Retina (tissue), 1 donor: ENCODE measurements at regions not wholly inside any gene's neighbourhood (a gene's known extent, or its start where the extent isn't known, plus 50 kb on each side); places are given as distances from the start of the nearest gene placed in this dataset.

Experiments used
- DNase-seq: peaks from one replicate; pipeline ENCODE4 v3.0.0-alpha.2; 2016

DNA sequence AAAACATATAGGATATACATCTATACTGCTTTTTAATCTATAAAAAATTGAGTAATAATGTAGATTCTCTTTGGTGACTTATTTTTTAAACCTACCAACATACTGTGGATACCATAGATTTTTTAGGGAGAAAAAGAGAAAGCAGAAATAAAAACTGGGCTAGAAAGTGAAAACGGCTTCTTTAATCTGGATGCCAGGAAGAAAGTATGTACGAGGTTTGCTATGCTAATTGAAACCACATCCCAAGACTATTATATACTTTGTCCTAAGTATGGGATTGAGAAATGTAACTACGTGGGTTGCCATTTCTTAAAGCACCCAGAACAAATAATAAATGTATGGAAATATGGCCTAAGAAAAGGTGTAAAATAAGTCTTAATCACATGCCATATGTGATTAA, 129.0 kb upstream of the NFE2L3 start:
- no peak for DNase-seq

DNA sequence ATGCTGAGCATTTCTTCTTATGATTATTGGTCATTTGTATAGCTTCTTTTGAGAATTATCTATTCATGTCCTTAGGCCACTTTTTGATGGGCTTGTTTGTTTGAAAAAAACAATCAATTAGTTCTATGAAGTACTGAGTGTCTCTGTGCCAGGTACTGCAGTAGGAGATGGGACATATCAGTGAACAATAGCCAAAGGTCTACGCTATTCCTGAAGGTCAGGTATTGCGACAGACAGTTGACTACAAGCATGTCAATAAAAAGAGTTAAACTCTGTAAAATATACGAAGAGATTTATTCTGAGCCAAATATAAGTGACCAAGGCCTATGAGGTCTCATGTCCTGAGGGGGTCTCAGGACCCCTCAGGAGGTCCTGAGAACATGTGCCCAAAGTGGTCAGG, 122.1 kb upstream of the NFE2L3 start:
- no peak for DNase-seq

GRCh38 chr7:26034391-26034790, 117.6 kb upstream of the NFE2L3 start:
- no peak for DNase-seq

DNA sequence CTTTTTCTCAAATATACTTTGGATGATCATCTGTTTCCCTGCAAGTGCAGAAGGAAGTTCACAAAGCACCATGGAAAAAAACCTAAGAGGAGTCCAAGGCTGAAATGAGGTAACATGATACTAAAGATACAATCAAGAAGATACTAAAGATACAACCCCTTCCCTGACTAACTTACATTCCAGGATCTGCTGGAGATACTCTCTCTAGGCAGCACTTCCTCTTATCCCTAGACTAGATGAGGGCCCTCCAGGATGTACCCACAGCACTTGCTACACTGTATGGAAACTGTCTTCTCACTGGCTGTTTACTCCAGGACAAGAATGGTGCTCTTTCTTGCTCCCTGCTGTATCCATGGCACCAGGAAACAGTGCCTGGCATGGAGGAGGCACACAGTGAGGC, 116.4 kb upstream of the NFE2L3 start:
- no peak for DNase-seq

- DNase-seq: no peak
These were observed 115.9 kb upstream of the NFE2L3 start for GRCh38 chr7:26036092-26036491.

- peak; percentile 37 for DNase-seq
These were observed 113.6 kb upstream of the NFE2L3 start for GRCh38 chr7:26038201-26038990.

DNA sequence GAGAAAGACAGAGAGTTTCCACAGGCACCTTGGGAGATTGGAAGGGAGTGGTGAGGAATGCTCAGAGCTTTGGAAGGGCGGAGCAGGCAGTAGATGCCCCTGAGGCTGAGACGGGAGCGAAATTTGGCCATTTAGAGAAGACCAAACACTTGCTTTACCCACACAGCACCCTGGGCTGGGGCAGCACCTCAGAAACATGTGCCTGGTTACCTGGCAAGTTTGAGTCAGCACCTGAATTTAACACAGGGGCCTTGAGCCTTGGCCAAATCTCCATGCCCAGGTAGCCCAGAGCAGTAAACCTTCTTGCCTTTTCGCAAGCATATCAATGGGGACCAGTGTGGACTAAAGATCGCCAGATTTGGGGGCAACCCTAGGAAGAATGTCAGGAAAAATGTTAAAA, 111.9 kb upstream of the NFE2L3 start:
- DNase-seq: no peak

- DNase-seq: no peak
These were observed 109.8 kb upstream of the NFE2L3 start for GRCh38 chr7:26042237-26042636.

- no peak for DNase-seq
These were observed 108.2 kb upstream of the NFE2L3 start for GRCh38 chr7:26043801-26044200.

- DNase-seq: no peak
These were observed 107.7 kb upstream of the NFE2L3 start for GRCh38 chr7:26044320-26044719.

GRCh38 chr7:26046150-26046549, 105.8 kb upstream of the NFE2L3 start:
- DNase-seq: no peak

DNA sequence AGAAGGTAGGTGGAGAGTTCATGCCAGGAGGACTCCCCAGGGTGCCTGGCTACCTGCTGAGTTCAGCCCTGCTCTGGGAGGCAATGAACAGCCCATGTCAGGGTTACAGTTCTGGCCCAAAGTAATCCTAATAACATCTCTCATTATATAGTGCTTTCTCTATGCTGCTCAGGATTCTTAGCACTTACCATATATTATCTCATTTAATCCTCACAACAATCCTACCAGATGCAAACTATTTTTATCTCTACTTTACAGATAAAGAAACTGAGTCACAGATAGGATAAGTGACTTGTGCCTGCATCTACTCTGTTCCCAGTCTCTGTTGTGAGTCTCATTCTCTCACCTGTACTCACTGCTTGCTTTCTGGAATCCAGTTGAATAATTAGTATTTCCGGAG, 105.1 kb upstream of the NFE2L3 start:
- no peak for DNase-seq

- DNase-seq: no peak
These were observed 103.3 kb upstream of the NFE2L3 start for GRCh38 chr7:26048663-26049062.

GRCh38 chr7:26049081-26049480, 102.9 kb upstream of the NFE2L3 start:
- no peak for DNase-seq

DNA sequence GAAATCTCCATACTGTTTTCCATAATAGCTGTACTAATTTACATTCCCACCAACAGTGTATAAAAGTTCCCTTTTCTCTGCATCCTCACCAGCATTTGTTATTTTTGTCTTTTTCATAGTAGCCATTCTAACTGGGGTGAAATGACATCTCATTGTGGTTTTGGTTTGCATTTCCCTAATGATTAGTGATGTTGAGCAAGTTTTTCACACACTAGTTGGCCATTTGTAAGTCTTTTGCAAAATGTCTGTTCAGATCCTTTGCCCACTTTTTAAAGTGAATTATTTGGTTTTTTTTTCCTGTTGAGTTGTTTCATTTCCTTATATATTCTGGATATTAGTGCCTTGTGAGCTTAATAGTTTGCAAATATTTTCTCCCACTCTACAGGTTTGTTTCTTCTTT, 101.0 kb upstream of the NFE2L3 start:
- no peak for DNase-seq

DNA sequence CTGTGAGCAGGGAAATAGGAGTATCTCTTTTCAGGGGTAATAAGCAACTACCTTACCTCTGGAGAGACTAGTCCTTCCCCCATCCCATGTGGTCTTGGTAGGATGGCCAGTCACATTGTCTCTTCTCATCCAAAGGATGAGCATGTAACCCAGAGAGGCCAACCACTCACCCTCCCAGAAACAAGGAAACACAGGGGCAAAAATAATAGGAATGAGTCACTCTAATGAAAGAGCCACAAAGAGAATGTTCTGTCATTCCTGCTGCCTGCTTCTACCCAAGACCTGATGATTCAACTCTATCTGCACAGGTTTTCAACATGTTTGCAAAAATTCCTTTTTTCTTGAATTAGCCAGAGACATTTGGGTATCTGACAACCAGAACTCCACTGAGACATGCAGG, 99.3 kb upstream of the NFE2L3 start:
- no peak for DNase-seq

DNA sequence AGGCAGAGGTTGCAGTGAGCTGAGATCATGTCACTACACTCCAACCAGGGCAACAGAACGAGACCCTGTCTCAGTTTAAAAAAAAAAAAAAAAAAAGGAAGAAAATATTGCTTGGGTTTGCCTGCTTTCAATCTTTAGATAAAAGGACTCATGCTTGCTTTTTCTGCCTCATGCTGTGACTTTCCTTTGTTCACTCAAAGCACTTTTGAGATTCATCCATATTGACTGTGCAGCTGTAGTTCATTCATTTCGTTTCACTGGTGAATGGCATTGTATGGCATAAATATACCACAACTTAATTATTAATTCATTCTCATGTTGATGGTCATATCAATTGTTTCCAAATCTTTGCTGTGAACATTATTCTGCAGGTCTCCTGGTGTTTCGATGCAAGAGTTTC, 97.6 kb upstream of the NFE2L3 start:
- peak; percentile 24 for DNase-seq

DNA sequence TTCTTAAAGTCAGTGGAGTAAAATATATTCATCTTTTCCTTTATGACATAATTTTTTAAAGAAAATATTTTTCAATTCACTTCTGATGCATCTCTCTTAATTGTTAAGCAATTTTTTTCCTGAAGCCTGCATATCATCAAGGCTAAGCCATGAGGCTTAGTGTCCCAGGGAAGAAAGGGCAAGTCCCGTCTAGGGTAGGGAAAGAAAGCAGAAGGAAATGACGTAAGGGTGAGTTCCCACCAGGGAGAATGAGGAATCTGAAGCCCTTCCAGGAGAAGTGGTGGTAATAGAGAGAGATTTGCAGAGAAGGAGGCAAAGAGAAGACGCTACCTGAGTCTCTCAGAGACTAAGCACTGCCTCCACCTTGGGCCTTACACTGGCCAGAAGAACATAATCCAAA, 96.8 kb upstream of the NFE2L3 start:
- DNase-seq: no peak

DNA sequence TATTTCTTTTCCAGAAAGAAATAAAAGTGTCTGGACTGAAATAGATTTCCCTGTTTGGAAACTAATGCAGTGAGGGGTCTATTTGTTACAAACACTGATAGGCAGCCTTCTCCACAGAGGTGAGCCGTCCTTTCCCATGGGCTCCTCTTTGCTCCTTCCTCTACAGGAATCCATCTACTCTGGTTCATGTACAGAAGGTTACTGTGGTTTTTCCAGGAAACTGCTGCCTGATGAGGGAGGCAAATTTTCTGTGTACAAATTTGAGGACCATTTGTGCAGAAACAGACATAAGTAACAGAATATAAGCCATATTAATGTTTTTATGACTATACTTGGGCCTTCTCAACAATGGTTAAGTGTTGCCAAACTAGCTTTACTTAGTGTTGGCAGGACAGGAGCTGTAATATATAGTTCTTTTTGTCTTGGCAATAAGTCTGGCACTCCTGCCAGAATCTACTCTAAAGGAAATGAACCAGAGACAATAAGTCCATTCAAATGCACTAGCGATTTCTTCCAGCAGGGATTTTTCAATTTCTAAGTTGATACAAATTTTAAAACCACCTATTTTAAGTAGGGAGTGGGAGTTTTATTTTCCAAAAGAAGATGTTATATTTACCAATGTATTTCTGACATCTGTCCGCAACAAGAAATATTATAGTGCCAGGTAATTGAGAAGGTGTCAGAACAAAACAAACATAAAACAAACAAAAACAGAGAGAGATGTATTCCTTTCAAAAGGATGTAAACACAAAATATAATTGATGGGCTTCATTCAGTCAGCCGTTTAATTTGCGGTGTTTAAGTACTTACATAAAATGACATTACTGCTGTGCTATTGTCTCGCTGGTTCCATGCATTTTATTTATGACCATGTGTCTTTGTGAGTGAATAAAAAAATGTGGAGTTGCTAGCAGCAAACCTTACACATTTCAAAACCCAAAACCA, 91.0 kb upstream of the NFE2L3 start:
- no peak for DNase-seq

DNA sequence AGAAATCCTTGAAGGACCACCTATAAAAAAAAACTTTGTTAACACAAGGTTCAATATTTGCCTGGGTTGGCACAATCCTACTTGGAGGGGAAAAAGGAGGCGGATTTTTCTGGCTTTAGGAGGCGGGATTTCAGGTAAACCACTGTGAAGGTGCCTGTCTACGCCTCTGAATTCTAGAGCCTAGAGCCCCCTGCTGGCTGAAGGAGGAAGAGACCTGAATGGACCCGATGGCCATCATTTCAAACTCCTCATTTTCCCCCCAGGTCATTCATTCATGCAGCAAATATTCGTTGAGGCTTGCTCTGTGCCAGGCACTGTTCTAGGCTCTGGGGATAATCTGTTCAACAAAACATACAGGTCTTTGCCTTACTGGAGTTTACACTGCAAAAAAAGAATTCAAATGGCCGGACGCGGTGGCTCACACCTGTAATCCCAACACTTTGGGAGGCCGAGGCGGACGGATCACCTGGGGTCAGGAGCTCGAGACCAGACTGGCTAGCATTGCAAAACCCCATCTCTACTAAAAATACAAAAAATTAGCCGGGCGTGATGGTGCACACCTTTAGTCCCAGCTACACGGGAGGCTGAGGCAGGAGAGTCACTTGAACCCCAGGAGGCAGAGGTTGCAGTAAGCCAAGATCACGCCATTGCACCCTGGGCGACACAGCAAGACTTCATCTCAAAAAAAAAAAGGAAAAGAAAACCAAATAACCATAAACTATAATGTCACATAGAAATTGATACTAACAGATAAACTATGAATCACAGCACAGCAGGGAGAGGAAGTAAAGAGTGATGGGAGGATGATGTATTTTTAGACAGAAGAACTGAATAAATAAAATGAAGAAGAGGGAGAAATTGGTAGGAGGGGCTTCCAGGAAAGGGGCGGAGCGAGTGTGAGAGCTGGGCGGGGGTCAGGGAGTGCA, 90.1 kb upstream of the NFE2L3 start:
- DNase-seq: peak; percentile 71

DNA sequence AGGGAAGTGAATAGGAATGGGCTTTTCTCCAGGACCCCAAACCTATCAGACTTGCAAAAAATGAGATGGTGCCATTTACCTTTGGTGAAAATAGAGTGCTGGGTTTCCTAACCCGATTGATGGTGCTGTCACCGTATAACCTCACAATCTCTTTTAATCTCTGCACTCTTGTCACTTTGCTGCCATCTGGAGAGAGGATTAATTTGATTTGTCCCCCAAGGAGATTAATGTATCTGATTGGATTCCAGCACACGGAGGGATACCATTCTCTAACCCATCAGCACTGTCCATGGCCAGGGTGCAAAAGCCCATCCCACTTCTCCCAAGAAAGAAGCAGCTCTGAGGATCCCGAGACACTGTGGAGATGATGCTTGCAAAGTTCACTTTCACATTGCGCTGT, 86.3 kb upstream of the NFE2L3 start:
- no peak for DNase-seq

DNA sequence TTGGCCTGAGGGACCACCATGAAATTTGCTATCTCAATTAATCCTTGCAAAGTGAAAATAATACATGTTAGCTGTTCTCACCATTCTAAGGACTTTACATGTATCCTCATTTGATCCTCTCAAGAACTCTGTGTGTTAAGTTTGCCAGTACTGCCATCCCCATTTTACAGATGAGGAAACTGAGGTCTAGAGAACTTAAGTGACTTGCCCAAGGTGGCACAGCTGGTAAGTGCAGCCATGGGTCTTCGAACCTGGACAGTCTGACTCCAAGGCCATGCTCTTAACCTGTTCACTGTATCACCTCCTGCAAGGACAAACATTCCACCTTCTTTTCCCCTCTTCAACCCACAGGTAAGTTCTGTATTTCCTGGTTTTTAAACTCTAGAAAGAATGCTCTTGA, 85.3 kb upstream of the NFE2L3 start:
- DNase-seq: no peak

DNA sequence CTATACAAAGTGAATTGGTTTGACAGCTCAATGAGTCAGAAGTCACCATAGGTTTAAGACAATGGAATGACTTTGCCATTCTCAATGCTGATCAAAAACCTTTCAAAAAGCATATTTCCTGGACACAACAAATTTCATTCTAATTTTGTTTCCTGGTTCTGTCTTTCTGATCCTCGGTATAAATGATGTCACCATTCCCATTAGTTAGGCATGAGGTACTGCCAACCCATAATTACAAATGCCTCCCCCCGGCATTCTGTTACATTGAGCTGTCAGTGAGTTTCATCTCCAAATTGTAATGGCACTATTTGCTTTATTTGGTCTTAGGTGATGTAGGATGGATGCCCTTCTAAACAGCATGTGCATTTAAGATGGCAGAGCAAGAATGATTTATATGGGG, 81.7 kb upstream of the NFE2L3 start:
- DNase-seq: no peak
